ENCODE measurements at regions not wholly inside any gene's neighbourhood (a gene's known extent, or its start where the extent isn't known, plus 50 kb on each side); places are given as distances from the start of the nearest gene placed in this dataset.

DNA sequence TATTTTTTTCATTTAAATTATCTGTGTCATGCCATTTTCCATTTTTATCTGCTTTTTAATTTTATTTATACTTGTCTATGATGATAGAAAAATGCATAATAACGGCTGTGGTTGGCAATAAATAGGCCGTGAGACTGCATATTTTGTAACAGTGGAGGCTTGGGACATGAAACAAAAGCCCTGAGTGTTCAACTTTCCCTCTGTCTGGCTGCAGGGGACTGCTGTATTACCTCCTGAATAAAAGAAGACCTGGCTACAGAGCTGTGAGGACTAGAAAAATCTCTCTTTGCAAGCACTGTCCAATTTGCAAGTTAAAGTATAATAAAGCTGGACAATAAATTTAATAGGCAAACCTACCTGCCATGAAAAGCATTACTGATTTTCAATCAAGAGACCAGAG, 82.1 kb downstream of the MAGEB10 start:
- TF ChIP-seq FOS (IDR thresholded peaks at IDR 0.05; ENCODE audit: borderline replicate concordance, insufficient read depth, low read length) (no peak), EZH2 (IDR thresholded peaks at IDR 0.05; ENCODE audit: borderline replicate concordance, low read depth, low read length, severe bottlenecking) (no peak), POLR2A (IDR thresholded peaks at IDR 0.05; ENCODE audit: low read depth, low read length) (no peak), POLR2AphosphoS5 (IDR thresholded peaks at IDR 0.05; ENCODE audit: insufficient read depth, low read depth, low read length) (no peak)
- TF ChIP-seq, protein P1, sequence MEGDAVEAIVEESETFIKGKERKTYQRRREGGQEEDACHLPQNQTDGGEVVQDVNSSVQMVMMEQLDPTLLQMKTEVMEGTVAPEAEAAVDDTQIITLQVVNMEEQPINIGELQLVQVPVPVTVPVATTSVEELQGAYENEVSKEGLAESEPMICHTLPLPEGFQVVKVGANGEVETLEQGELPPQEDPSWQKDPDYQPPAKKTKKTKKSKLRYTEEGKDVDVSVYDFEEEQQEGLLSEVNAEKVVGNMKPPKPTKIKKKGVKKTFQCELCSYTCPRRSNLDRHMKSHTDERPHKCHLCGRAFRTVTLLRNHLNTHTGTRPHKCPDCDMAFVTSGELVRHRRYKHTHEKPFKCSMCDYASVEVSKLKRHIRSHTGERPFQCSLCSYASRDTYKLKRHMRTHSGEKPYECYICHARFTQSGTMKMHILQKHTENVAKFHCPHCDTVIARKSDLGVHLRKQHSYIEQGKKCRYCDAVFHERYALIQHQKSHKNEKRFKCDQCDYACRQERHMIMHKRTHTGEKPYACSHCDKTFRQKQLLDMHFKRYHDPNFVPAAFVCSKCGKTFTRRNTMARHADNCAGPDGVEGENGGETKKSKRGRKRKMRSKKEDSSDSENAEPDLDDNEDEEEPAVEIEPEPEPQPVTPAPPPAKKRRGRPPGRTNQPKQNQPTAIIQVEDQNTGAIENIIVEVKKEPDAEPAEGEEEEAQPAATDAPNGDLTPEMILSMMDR (IDR thresholded peaks at IDR 0.05; ENCODE audit: extremely low read depth in 1 of 2, insufficient read depth in 1 of 2, low read depth in 1 of 2, low read length in 2 of 2): no peak
